ENCODE measurements at regions not wholly inside any gene's neighbourhood (a gene's known extent, or its start where the extent isn't known, plus 50 kb on each side); places are given as distances from the start of the nearest gene placed in this dataset.

DNA sequence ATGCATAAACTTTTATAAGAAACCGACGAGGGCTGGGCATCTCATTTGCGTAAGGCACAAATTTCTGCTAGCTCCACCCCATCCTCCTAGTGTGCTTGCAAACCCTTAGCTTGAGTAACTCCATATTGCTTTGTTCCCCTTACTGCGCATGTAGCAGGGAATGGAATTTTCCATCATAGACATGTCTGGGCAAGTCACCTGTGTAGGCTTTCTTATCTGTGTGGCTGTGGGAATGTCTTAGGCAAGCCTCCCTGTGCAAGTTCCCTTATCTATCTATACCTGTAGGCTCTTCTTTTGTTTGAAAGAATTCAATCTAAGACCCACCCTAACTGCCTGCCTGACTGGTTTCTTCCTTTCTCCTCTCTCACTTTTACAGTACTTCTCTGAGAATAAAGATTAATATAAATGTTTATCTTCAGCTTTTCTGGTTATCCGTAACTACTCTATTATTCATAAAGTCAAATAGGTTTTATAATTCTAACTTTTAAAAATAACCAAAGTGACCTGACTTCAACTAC, 217.6 kb upstream of the FIGN start:
- dilution Hi-C loops (cut with MboI; ENCODE audit: extremely low pct_ligation_motif_present, low sequenced_read_pairs) = no loop called here
- FAIRE-seq (no peak), DNase-seq (ENCODE audit: low read depth, low spot score) (no peak)
- H3K79me2 ChIP-seq (ENCODE audit: control insufficient read depth, insufficient read depth, low read length) = no peaks in the 10 kb centered on the region
- intact Hi-C loops (cut with micrococcal nuclease) = no loop called here
- no peaks in the 10 kb centered on the region for H3K36me3 ChIP-seq (ENCODE audit: control insufficient read depth in 2 of 2, extremely low read depth in 1 of 2, insufficient read depth in 2 of 2, low read length in 2 of 2)
- H3K4me3 ChIP-seq (replicated peaks in 1 of 3; ENCODE audit: insufficient read depth in 1 of 3, low read depth in 1 of 3, low read length in 3 of 3) = no peak overlapping the region
- H3K27me3 ChIP-seq (ENCODE audit: control insufficient read depth in 2 of 2, insufficient read depth in 2 of 2, low read length in 2 of 2) = no peaks in the 10 kb centered on the region
- H3K9me1 ChIP-seq (replicated peaks; ENCODE audit: control insufficient read depth, extremely low read depth, insufficient read depth, low read length) = no peaks in the 10 kb centered on the region
- CTCF ChIA-PET = interaction anchor here (0.8 kb wide), 1 partner anchor 9 kb away, joined by 4 read pairs; no protein-coding TSS in a partner anchor
- H4K20me1 ChIP-seq (replicated peaks; ENCODE audit: control insufficient read depth, extremely low read depth, insufficient read depth, low read length) = no peaks in the 10 kb centered on the region
- H3K4me2 ChIP-seq (ENCODE audit: insufficient read depth, low read length) = no peak overlapping the region
- no peak overlapping the region for H3K9ac ChIP-seq (replicated peaks; ENCODE audit: extremely low read depth, insufficient read depth, low read length)
- BruUV-seq (replicated peaks) = no TSS peak
- POLR2A ChIA-PET = no interaction called here
- no peaks in the 10 kb centered on the region for H3K9me3 ChIP-seq (replicated peaks; ENCODE audit: control insufficient read depth, insufficient read depth, low read length)
- H2AFZ ChIP-seq (ENCODE audit: low read depth, low read length) = no peak overlapping the region
- TF ChIP-seq MYC (IDR thresholded peaks at IDR 0.05; ENCODE audit: low read depth, low read length) = no peak
- TF ChIP-seq, protein P1, sequence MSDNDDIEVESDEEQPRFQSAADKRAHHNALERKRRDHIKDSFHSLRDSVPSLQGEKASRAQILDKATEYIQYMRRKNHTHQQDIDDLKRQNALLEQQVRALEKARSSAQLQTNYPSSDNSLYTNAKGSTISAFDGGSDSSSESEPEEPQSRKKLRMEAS (IDR thresholded peaks at IDR 0.05; ENCODE audit: insufficient read depth, insufficient read length) = no peak
- no peak for TF ChIP-seq GATA2 (IDR thresholded peaks at IDR 0.05; ENCODE audit: insufficient read depth, insufficient read length, low read depth, low read length)
- no peak for TF ChIP-seq EZH2 (IDR thresholded peaks at IDR 0.05; ENCODE audit: borderline replicate concordance, low read depth, low read length, severe bottlenecking)
- no peak for TF ChIP-seq POLR2AphosphoS5 (IDR thresholded peaks at IDR 0.05; ENCODE audit: insufficient read depth, low read depth, low read length)
- no peak for TF ChIP-seq FOS (IDR thresholded peaks at IDR 0.05; ENCODE audit: borderline replicate concordance, insufficient read depth, low read length)
- no peaks in the 10 kb centered on the region for H3K4me1 ChIP-seq (ENCODE audit: control insufficient read depth, extremely low read depth, insufficient read depth, low read length)
- H3K27ac ChIP-seq (ENCODE audit: insufficient read depth, low read depth, low read length) = no peak overlapping the region

DNA sequence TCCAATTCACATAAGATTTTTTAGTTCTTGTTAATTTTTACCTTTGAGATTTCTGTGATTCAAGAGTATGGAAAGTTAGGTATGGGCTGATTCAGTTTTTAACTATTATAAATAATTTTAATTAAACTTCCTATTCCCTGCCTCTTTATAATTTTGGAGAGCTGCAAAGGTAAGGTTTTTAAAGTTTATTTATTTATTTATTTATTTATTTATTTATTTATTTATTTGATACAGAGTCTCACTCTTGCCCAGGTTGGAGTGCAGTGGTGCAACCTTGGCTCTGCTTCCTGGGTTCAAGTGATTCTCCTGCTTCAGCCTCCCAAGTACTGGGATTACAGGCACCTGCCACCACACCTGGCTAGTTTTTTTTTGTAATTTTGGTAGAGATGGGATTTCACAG, 215.5 kb upstream of the FIGN start:
- Histone ChIP-seq H3K4me2 (ENCODE audit: insufficient read depth, low read length) (no peak overlapping the region), H3K9me1 (replicated peaks; ENCODE audit: control insufficient read depth, extremely low read depth, insufficient read depth, low read length) (no peaks in the 10 kb centered on the region), H3K4me1 (ENCODE audit: control insufficient read depth, extremely low read depth, insufficient read depth, low read length) (no peaks in the 10 kb centered on the region), H3K9ac (replicated peaks; ENCODE audit: extremely low read depth, insufficient read depth, low read length) (no peak overlapping the region), H4K20me1 (replicated peaks; ENCODE audit: control insufficient read depth, extremely low read depth, insufficient read depth, low read length) (no peaks in the 10 kb centered on the region), H3K4me3 (replicated peaks in 1 of 3; ENCODE audit: insufficient read depth in 1 of 3, low read depth in 1 of 3, low read length in 3 of 3) (no peak overlapping the region), H3K79me2 (ENCODE audit: control insufficient read depth, insufficient read depth, low read length) (no peaks in the 10 kb centered on the region), H3K27ac (ENCODE audit: insufficient read depth, low read depth, low read length) (no peak overlapping the region), H2AFZ (ENCODE audit: low read depth, low read length) (no peak overlapping the region), H3K9me3 (replicated peaks; ENCODE audit: control insufficient read depth, insufficient read depth, low read length) (no peaks in the 10 kb centered on the region), H3K27me3 (ENCODE audit: control insufficient read depth in 2 of 2, insufficient read depth in 2 of 2, low read length in 2 of 2) (no peaks in the 10 kb centered on the region), H3K36me3 (ENCODE audit: control insufficient read depth in 2 of 2, extremely low read depth in 1 of 2, insufficient read depth in 2 of 2, low read length in 2 of 2) (no peaks in the 10 kb centered on the region)
- dilution Hi-C loops (cut with MboI; ENCODE audit: extremely low pct_ligation_motif_present, low sequenced_read_pairs) = no loop called here
- ChIA-PET POLR2A (no interaction called here), CTCF (no interaction called here)
- intact Hi-C loops (cut with micrococcal nuclease) = no loop called here
- no TSS peak for BruUV-seq (replicated peaks)
- TF ChIP-seq POLR2AphosphoS5 (IDR thresholded peaks at IDR 0.05; ENCODE audit: insufficient read depth, low read depth, low read length) (no peak), EZH2 (IDR thresholded peaks at IDR 0.05; ENCODE audit: borderline replicate concordance, low read depth, low read length, severe bottlenecking) (no peak)
- no peak for FAIRE-seq
- DNase-seq (ENCODE audit: low read depth, low spot score) = no peak

All from endothelial cell of umbilical vein (primary cell).